HCT116 (cell line): ENCODE measurements at regions not wholly inside any gene's neighbourhood (a gene's known extent, or its start where the extent isn't known, plus 50 kb on each side); places are given as distances from the start of the nearest gene placed in this dataset.

Source experiments
- ATF3 ChIP-seq: IDR thresholded peaks from 2 replicates; pipeline ENCODE4 v1.6.1; 2012
- CTCF ChIP-seq, 3 experiments: fragments of 200-600 bp in 1 of 3; sonication (generic) in 1 of 3; IDR thresholded peaks in 2 of 3; conservative IDR thresholded peaks in 1 of 3; 2 replicates each; pipeline ENCODE4 v1.5.1; 2012 to 2017; ENCODE audit warnings: low read depth in 2 of 3, low read length in 2 of 3, antibody characterized with exemption in 1 of 3, borderline replicate concordance in 1 of 3, control low read depth in 1 of 3, mild to moderate bottlenecking in 1 of 3, mixed read lengths in 1 of 3, mixed run types in 1 of 3, moderate library complexity in 1 of 3; ENCODE audit not compliant: insufficient read depth in 1 of 3
- EZH2 ChIP-seq: fragments of 200-600 bp; sonication (generic); IDR thresholded peaks from 2 replicates; pipeline ENCODE4 v1.6.1; 2017; ENCODE audit warnings: antibody characterized with exemption, mixed run types
- EZH2phosphoT487 ChIP-seq: fragments of 200-600 bp; IDR thresholded peaks from 2 replicates; pipeline ENCODE4 v1.6.1; 2018; ENCODE audit warnings: antibody characterized with exemption, borderline replicate concordance
- JUND ChIP-seq: IDR thresholded peaks from 2 replicates; pipeline ENCODE4 v1.6.1; 2012
- POLR2A ChIP-seq: IDR thresholded peaks from 2 replicates; pipeline ENCODE4 v1.7.0; 2011; ENCODE audit warnings: borderline replicate concordance; ENCODE audit not compliant: insufficient read depth, insufficient read length; ENCODE audit errors: extremely low read depth
- POLR2AphosphoS5 ChIP-seq: IDR thresholded peaks from 2 replicates; pipeline ENCODE4 v1.6.1; 2011; ENCODE audit warnings: mild to moderate bottlenecking, low read depth, low read length, moderate library complexity
- RAD21 ChIP-seq: IDR thresholded peaks from 2 replicates; pipeline ENCODE4 v1.6.1; 2012; ENCODE audit warnings: low read depth, mild to moderate bottlenecking
- SIN3A ChIP-seq: IDR thresholded peaks from 2 replicates; pipeline ENCODE4 v1.6.1; 2012; ENCODE audit warnings: low read depth
- TCF7L2 ChIP-seq: IDR thresholded peaks from 2 replicates; pipeline ENCODE4 v1.7.0; 2011; ENCODE audit warnings: borderline replicate concordance, inconsistent platforms; ENCODE audit not compliant: insufficient read depth, insufficient read length; ENCODE audit errors: extremely low read depth
- YY1 ChIP-seq: IDR thresholded peaks from 2 replicates; pipeline ENCODE4 v1.6.1; 2011; ENCODE audit warnings: low read length, low read depth, moderate library complexity, mild to moderate bottlenecking; ENCODE audit not compliant: insufficient replicate concordance; ENCODE audit errors: extremely low read depth
- ZNF274 ChIP-seq: fragments of 200-500 bp; sonication (Bioruptor generic); IDR thresholded peaks from 2 replicates; pipeline ENCODE4 v1.6.1; 2014; ENCODE audit warnings: mild to moderate bottlenecking, low read depth, low read length, inconsistent platforms

- no peak for TF ChIP-seq POLR2A
- TF ChIP-seq EZH2 = no peak
- no peak for TF ChIP-seq EZH2phosphoT487
- no peak for TF ChIP-seq CTCF (IDR thresholded peaks at IDR 0.05 in 2 of 3, conservative IDR thresholded peaks at IDR 0.05 in 1 of 3; ENCODE audit: borderline replicate concordance in 1 of 3, insufficient read depth in 1 of 3, low read depth in 2 of 3, low read length in 2 of 3)
- TF ChIP-seq POLR2AphosphoS5 = no peak
- TF ChIP-seq ATF3 = no peak
- no peak for TF ChIP-seq TCF7L2
- no peak for TF ChIP-seq RAD21
- no peak for TF ChIP-seq YY1
- no peak for TF ChIP-seq JUND
- TF ChIP-seq SIN3A = no peak
- no peak for TF ChIP-seq ZNF274
Observed at GRCh38 chr4:3712936-3713335, 53.2 kb upstream of the ADRA2C start.
